GM12891 (cell line): ENCODE measurements at regions not wholly inside any gene's neighbourhood (a gene's known extent, or its start where the extent isn't known, plus 50 kb on each side); places are given as distances from the start of the nearest gene placed in this dataset.
"Not testable (repeated sequence)": the region's sequence is repeated elsewhere in the genome, so short reads cannot be mapped to it uniquely, and the experiment has no call there.

Source experiments
- PAX5 ChIP-seq: IDR thresholded peaks from 2 replicates; pipeline ENCODE4 v1.6.1; 2011; ENCODE audit warnings: low read length, moderate library complexity, mild to moderate bottlenecking; ENCODE audit not compliant: insufficient read depth, severe bottlenecking
- POLR2A ChIP-seq: IDR thresholded peaks from 2 replicates; pipeline ENCODE4 v1.6.1; 2011; ENCODE audit warnings: low read depth, low read length, control low read depth
- POLR2AphosphoS5 ChIP-seq: IDR thresholded peaks from 2 replicates; pipeline ENCODE4 v1.6.1; 2011; ENCODE audit warnings: low read depth, low read length, control low read depth
- POU2F2 ChIP-seq: IDR thresholded peaks from 2 replicates; pipeline ENCODE4 v1.6.1; 2011; ENCODE audit warnings: low read depth, mild to moderate bottlenecking, control low read depth, low read length, moderate library complexity
- SPI1 ChIP-seq: IDR thresholded peaks from 2 replicates; pipeline ENCODE4 v1.6.1; 2011; ENCODE audit warnings: low read depth, low read length, control low read depth
- TAF1 ChIP-seq: IDR thresholded peaks from 2 replicates; pipeline ENCODE4 v1.6.1; 2011; ENCODE audit warnings: low read depth, low read length, control low read depth

- not testable (repeated sequence) for TF ChIP-seq POLR2AphosphoS5, POLR2A, TAF1, PAX5, POU2F2, SPI1
Observed at GRCh38 chr5:37943136-37943535, 103.3 kb upstream of the GDNF start.
